Naive thymus-derived CD4-positive, alpha-beta T cell (primary cell): ENCODE measurements at regions not wholly inside any gene's neighbourhood (a gene's known extent, or its start where the extent isn't known, plus 50 kb on each side); places are given as distances from the start of the nearest gene placed in this dataset.

Experiments used
- ATAC-seq: fragments of 150-1000 bp; cut with Tn5 transposase; 2 replicates; pipeline ENCODE4 v1.10.0; 2021; ENCODE audit warnings: mild to moderate bottlenecking, moderate library complexity
- CTCF ChIA-PET: fragments of 350-600 bp; sonication (Branson Sonifier 250); formaldehyde crosslinking; loops from one replicate; lab custom pipeline; 2021; ENCODE audit warnings: antibody characterized with exemption; lab: Charles Lee
- POLR2A ChIA-PET: fragments of 350-600 bp; sonication (Branson Sonifier 250); formaldehyde crosslinking; loops from one replicate; lab custom pipeline; 2021; ENCODE audit warnings: antibody characterized with exemption, inconsistent platforms; lab: Charles Lee
- DNase-seq, 9 donors: peaks; one replicate each; pipeline versions ENCODE4 v3.0.0 to v3.0.0-alpha.2; 2020 to 2022; ENCODE audit warnings: mixed read lengths in 1 of 9
- H3K27ac ChIP-seq: one replicate; pipeline ENCODE4 v1.7.0; 2013; ENCODE audit warnings: mild to moderate bottlenecking, low read depth, low read length, moderate library complexity
- H3K27me3 ChIP-seq, 2 donors: one replicate each; pipeline ENCODE4 v1.7.0; 2013; ENCODE audit warnings: low read length in 2 of 2, mild to moderate bottlenecking in 2 of 2, moderate library complexity in 2 of 2; ENCODE audit not compliant: control insufficient read depth in 2 of 2, insufficient read depth in 2 of 2
- H3K36me3 ChIP-seq, 3 experiments: 1 replicate in 2 of 3; 2 replicates in 1 of 3; pipeline ENCODE4 v1.7.0; 2013; ENCODE audit warnings: low read length in 3 of 3, mild to moderate bottlenecking in 3 of 3, moderate library complexity in 1 of 3; ENCODE audit not compliant: insufficient read depth in 3 of 3, control insufficient read depth in 2 of 3
- H3K4me1 ChIP-seq, 2 donors: one replicate each; pipeline ENCODE4 v1.7.0; 2013; ENCODE audit warnings: low read length in 2 of 2, mild to moderate bottlenecking in 2 of 2, moderate library complexity in 1 of 2; ENCODE audit not compliant: control insufficient read depth in 2 of 2, insufficient read depth in 2 of 2
- H3K4me3 ChIP-seq: 2 replicates; pipeline ENCODE4 v1.7.0; 2013; ENCODE audit warnings: mild to moderate bottlenecking, low read length
- H3K9me3 ChIP-seq, 3 experiments: 1 replicate in 2 of 3; 2 replicates in 1 of 3; pipeline ENCODE4 v1.7.0; 2013; ENCODE audit warnings: low read length in 3 of 3; ENCODE audit not compliant: control insufficient read depth in 2 of 3
- H3K27ac Mint-ChIP-seq, 9 donors: one replicate each; pipeline ENCODE4 v1.8.0; 2020 to 2022; ENCODE audit warnings: mixed read lengths in 9 of 9, mild to moderate bottlenecking in 8 of 9, moderate library complexity in 5 of 9, inconsistent platforms in 2 of 9
- H3K27me3 Mint-ChIP-seq, 5 donors: one replicate each; pipeline ENCODE4 v1.8.0; 2021 to 2022; ENCODE audit warnings: mixed read lengths in 5 of 5, mild to moderate bottlenecking in 1 of 5
- H3K36me3 Mint-ChIP-seq, 5 donors: one replicate each; pipeline ENCODE4 v1.8.0; 2020 to 2022; ENCODE audit warnings: mixed read lengths in 5 of 5, mild to moderate bottlenecking in 3 of 5, inconsistent platforms in 1 of 5
- H3K4me1 Mint-ChIP-seq, 7 donors: one replicate each; pipeline ENCODE4 v1.8.0; 2020 to 2022; ENCODE audit warnings: mixed read lengths in 7 of 7, mild to moderate bottlenecking in 3 of 7, inconsistent platforms in 1 of 7
- H3K4me3 Mint-ChIP-seq, 10 donors: one replicate each; pipeline ENCODE4 v1.8.0; 2020 to 2022; ENCODE audit warnings: mild to moderate bottlenecking in 10 of 10, mixed read lengths in 10 of 10, moderate library complexity in 6 of 10, inconsistent platforms in 2 of 10
- H3K9me3 Mint-ChIP-seq, 11 donors: one replicate each; pipeline ENCODE4 v1.8.0; 2020 to 2022; ENCODE audit warnings: mixed read lengths in 11 of 11, mild to moderate bottlenecking in 4 of 11, inconsistent platforms in 1 of 11, moderate library complexity in 1 of 11
- intact Hi-C, 2 donors: fragments of 100-400 bp; cut with micrococcal nuclease; formaldehyde crosslinking; loops; one replicate each; pipeline ENCODE4 v1.15.1; 2023

- Mint-ChIP-seq H3K4me1 (peaks cover 0 to 41% (median 0%) of the 10 kb centered on the region in 7 donors), H3K9me3 (peaks cover 15 to 91% (median 74%) of the 10 kb centered on the region in 11 donors), H3K4me3 (no peak overlapping the region), H3K27me3 (no peaks in the 10 kb centered on the region), H3K36me3 (peaks cover 0 to 85% (median 42%) of the 10 kb centered on the region in 5 donors), H3K27ac (no peak overlapping the region)
- Histone ChIP-seq H3K4me3 (no peak overlapping the region), H3K36me3 (no peaks in the 10 kb centered on the region), H3K9me3 (peaks cover 0 to 13% (median 0%) of the 10 kb centered on the region in 3 experiments), H3K27ac (no peak overlapping the region), H3K27me3 (no peaks in the 10 kb centered on the region), H3K4me1 (no peaks in the 10 kb centered on the region)
- DNase-seq (no peak), ATAC-seq (no peak)
- POLR2A ChIA-PET, result no interaction called here
- CTCF ChIA-PET, result no interaction called here
- intact Hi-C loops, result no loop called here
Measured at GRCh38 chrY:11022734-11023133, 1495.1 kb downstream of the TSPY10 start.

GRCh38 chrY:11044234-11044883, 1516.7 kb downstream of the TSPY10 start:
- Histone ChIP-seq H3K27me3 (no peaks in the 10 kb centered on the region), H3K27ac (no peak overlapping the region), H3K4me1 (no peaks in the 10 kb centered on the region), H3K4me3 (no peak overlapping the region), H3K36me3 (no peaks in the 10 kb centered on the region), H3K9me3 (peaks cover 0 to 2% (median 0%) of the 10 kb centered on the region in 3 experiments)
- Mint-ChIP-seq H3K27me3 (no peaks in the 10 kb centered on the region), H3K27ac (no peak overlapping the region), H3K36me3 (peaks cover 0 to 12% (median 8%) of the 10 kb centered on the region in 5 donors), H3K9me3 (peaks cover 2 to 38% (median 11%) of the 10 kb centered on the region in 11 donors), H3K4me3 (no peak overlapping the region), H3K4me1 (peaks cover 0 to 3% (median 0%) of the 10 kb centered on the region in 7 donors)
- intact Hi-C loops, result no loop called here
- POLR2A ChIA-PET, result no interaction called here
- ATAC-seq, result no peak
- DNase-seq, result no peak
- CTCF ChIA-PET, result no interaction called here

- Mint-ChIP-seq H3K4me3 (no peak overlapping the region), H3K36me3 (no peaks in the 10 kb centered on the region), H3K9me3 (peaks cover 0 to 21% (median 0%) of the 10 kb centered on the region in 11 donors), H3K27ac (no peak overlapping the region), H3K27me3 (no peaks in the 10 kb centered on the region), H3K4me1 (peaks cover 0 to 1% (median 0%) of the 10 kb centered on the region in 7 donors)
- POLR2A ChIA-PET, result no interaction called here
- H3K27ac ChIP-seq, result no peak overlapping the region
- ATAC-seq (no peak), DNase-seq (no peak)
- no peaks in the 10 kb centered on the region for H3K36me3 ChIP-seq
- no peaks in the 10 kb centered on the region for H3K9me3 ChIP-seq
- intact Hi-C loops, result no loop called here
- no peaks in the 10 kb centered on the region for H3K4me1 ChIP-seq
- CTCF ChIA-PET, result no interaction called here
- no peak overlapping the region for H3K4me3 ChIP-seq
- no peaks in the 10 kb centered on the region for H3K27me3 ChIP-seq
Measured at GRCh38 chrY:11063486-11063885, 1535.8 kb downstream of the TSPY10 start.

GRCh38 chrY:11063960-11064359, 1536.3 kb downstream of the TSPY10 start:
- Histone ChIP-seq H3K27me3 (no peaks in the 10 kb centered on the region), H3K27ac (no peak overlapping the region), H3K36me3 (no peaks in the 10 kb centered on the region), H3K9me3 (no peaks in the 10 kb centered on the region), H3K4me3 (no peak overlapping the region), H3K4me1 (no peaks in the 10 kb centered on the region)
- peaks cover 0 to 1% (median 0%) of the 10 kb centered on the region in 7 donors for H3K4me1 Mint-ChIP-seq
- no peaks in the 10 kb centered on the region for H3K36me3 Mint-ChIP-seq
- no peak for DNase-seq
- intact Hi-C loops, result no loop called here
- CTCF ChIA-PET, result no interaction called here
- H3K27ac Mint-ChIP-seq, result no peak overlapping the region
- no peak for ATAC-seq
- H3K9me3 Mint-ChIP-seq, result peaks cover 0 to 21% (median 0%) of the 10 kb centered on the region in 11 donors
- POLR2A ChIA-PET, result no interaction called here
- no peaks in the 10 kb centered on the region for H3K27me3 Mint-ChIP-seq
- H3K4me3 Mint-ChIP-seq, result no peak overlapping the region

GRCh38 chrY:11064376-11064775, 1536.7 kb downstream of the TSPY10 start:
- Mint-ChIP-seq H3K4me3 (no peak overlapping the region), H3K4me1 (peaks cover 0 to 1% (median 0%) of the 10 kb centered on the region in 7 donors), H3K36me3 (no peaks in the 10 kb centered on the region), H3K27ac (no peak overlapping the region), H3K9me3 (peaks cover 0 to 21% (median 0%) of the 10 kb centered on the region in 11 donors), H3K27me3 (no peaks in the 10 kb centered on the region)
- Histone ChIP-seq H3K4me1 (no peaks in the 10 kb centered on the region), H3K4me3 (no peak overlapping the region), H3K27me3 (no peaks in the 10 kb centered on the region), H3K9me3 (no peaks in the 10 kb centered on the region), H3K27ac (no peak overlapping the region), H3K36me3 (no peaks in the 10 kb centered on the region)
- intact Hi-C loops, result no loop called here
- no peak for DNase-seq
- CTCF ChIA-PET, result no interaction called here
- no peak for ATAC-seq
- POLR2A ChIA-PET, result no interaction called here

- Mint-ChIP-seq H3K4me3 (no peak overlapping the region), H3K36me3 (no peaks in the 10 kb centered on the region), H3K4me1 (no peaks in the 10 kb centered on the region), H3K9me3 (peaks cover 0 to 15% (median 0%) of the 10 kb centered on the region in 11 donors), H3K27ac (no peak overlapping the region), H3K27me3 (no peaks in the 10 kb centered on the region)
- Histone ChIP-seq H3K4me3 (no peak overlapping the region), H3K9me3 (no peaks in the 10 kb centered on the region), H3K4me1 (no peaks in the 10 kb centered on the region), H3K27ac (no peak overlapping the region), H3K27me3 (no peaks in the 10 kb centered on the region), H3K36me3 (no peaks in the 10 kb centered on the region)
- intact Hi-C loops, result no loop called here
- CTCF ChIA-PET, result no interaction called here
- POLR2A ChIA-PET, result no interaction called here
- ATAC-seq, result no peak
- no peak for DNase-seq
Measured at GRCh38 chrY:11069271-11069670, 1541.6 kb downstream of the TSPY10 start.
